Central memory CD4-positive, alpha-beta T cell (primary cell): ENCODE measurements at regions not wholly inside any gene's neighbourhood (a gene's known extent, or its start where the extent isn't known, plus 50 kb on each side); places are given as distances from the start of the nearest gene placed in this dataset.
"Not testable (repeated sequence)": the region's sequence is repeated elsewhere in the genome, so short reads cannot be mapped to it uniquely, and the experiment has no call there.

Experiments used
- DNase-seq: peaks from one replicate; pipeline ENCODE4 v3.0.0; 2022

- DNase-seq: no peak
These were observed 585.3 kb upstream of the TLE4 start for GRCh38 chr9:78986446-78986845.

- DNase-seq: no peak
These were observed 582.6 kb upstream of the TLE4 start for GRCh38 chr9:78989031-78989658.

GRCh38 chr9:78994471-78994870 is 577.3 kb upstream of the TLE4 start:
- DNase-seq: no peak

DNA sequence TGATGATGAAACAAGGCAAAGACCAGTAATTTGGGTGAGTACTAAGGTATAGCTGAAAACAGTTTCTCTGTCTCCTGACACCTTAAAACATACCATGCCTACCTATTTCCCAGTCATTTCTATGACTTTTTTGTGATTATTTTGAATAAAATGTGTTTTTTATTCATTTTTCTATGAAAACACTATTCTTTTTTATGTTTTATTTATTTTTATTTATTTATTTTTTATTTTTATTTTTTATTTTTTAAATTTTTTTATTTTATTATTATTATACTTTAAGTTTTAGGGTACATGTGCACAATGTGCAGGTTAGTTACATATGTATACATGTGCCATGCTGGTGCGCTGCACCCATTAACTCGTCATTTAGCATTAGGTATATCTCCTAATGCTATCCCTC is 576.8 kb upstream of the TLE4 start:
- not testable (repeated sequence) for DNase-seq

DNA sequence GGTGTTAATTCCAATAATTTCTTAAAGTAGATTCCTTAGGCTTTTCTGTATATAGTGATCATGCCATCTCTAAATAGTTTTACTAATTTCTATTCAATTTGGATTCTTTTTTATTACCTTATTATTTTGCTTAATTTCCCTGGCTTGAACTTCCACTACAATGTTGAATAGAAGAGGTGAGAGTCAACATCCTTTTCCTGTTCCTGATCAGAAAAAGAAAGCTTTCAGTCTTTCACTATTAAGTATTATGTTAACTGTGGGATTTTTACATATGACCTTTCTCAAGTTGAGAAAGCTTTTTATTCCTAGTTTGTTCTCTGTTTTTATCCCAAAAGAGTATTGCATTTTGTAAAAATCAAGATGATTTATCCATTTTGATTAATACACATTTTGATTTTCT is 574.5 kb upstream of the TLE4 start:
- DNase-seq: no peak

DNA sequence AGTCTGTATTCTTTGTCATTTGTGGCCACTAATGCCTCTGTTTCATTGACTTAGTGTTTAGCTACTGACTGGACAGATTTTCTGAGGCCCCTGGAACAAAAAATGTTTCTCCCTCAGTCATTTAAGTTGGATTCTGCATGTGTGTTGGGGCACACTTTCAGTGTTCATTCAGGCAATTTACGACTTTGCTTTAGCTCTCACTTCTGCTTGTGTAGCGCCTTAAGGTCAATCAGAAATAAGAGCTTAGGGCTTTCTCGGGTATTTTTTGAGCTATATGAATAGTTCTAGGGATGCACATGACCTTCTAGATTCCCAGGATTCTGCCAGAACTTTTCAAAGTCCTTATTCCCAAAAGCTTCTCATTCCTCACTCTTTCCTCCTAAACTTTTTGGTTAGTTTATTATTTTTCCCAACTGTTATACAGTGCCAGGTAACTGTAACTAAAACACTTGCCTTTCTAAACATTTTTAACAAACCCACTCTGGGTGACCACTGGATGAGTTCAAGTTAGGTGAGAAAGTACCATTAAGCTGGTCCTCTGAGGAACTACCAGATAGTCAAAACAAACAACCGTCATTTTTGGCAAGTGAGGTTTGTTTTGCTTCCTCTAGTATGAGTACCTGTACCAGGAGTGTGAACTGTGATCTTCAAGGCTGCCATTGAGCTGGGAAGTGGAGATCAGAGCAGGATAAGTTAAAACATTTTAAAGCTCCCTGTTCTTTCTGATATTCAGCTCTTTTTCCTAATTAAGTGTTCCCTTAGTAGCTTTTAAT is 571.3 kb upstream of the TLE4 start:
- DNase-seq: no peak

- no peak for DNase-seq
These were observed 570.8 kb upstream of the TLE4 start for GRCh38 chr9:79001012-79001411.

GRCh38 chr9:79003514-79003913 is 568.3 kb upstream of the TLE4 start:
- no peak for DNase-seq

DNA sequence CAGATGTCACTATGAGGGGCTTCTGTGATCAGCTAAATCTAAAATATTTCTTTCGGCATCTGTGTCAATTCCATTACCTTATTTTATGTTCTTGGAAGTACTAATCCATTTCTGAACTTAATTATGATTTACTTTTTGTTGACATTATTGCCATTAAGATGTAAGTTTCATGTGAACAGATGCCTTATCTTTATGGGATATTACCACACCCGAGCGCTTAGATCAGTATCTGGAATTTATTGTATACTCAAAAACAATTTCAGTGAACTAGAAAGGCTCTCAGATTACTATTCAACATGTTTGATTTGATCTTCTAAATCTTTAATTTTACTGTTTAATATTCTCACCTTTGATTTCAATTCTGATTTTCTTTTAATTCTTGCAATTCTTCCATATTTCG is 567.7 kb upstream of the TLE4 start:
- no peak for DNase-seq

DNA sequence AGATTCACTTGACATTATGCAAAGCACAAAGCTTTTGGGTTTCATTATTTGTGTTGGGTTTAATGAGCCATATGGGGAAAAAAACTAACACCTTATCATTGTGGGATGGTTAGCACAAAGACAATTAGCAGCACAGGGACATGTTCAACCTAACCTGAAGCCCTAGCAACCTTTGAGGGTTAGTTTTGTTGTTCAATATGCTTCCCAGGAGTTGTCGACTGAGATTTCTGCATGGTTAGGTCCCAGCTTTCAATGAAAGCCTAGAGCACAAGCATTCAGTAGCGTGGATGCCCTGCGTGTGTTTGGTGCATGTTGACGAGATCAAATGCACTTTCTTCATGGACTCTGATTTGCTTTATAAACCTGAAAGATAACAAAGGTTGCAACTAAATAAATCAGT is 565.2 kb upstream of the TLE4 start:
- DNase-seq: no peak

- DNase-seq: no peak
These were observed 563.9 kb upstream of the TLE4 start for GRCh38 chr9:79007701-79008483.

GRCh38 chr9:79008916-79009315 is 562.8 kb upstream of the TLE4 start:
- no peak for DNase-seq

GRCh38 chr9:79011461-79011860 is 560.3 kb upstream of the TLE4 start:
- no peak for DNase-seq

DNA sequence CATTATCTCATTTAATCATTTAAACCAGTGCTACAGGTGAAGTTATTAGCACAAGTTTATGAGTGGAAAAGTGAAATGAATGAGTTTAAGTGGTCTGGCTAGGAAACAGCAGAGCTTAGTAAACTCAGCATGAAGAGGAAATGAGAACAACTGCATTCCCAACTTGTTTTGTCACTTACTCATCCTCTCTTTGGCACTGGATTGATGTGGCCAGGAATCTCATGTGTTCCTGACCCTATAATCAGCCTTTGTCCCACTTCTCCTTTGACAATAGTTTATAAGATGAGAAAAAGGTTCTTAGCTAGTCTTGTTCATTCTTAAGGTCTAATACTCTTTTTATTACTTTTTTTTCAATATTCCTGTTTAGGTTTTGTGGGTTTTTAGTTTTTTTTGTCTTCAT is 559.2 kb upstream of the TLE4 start:
- DNase-seq: no peak

- DNase-seq: no peak
These were observed 557.8 kb upstream of the TLE4 start for GRCh38 chr9:79013715-79014610.

DNA sequence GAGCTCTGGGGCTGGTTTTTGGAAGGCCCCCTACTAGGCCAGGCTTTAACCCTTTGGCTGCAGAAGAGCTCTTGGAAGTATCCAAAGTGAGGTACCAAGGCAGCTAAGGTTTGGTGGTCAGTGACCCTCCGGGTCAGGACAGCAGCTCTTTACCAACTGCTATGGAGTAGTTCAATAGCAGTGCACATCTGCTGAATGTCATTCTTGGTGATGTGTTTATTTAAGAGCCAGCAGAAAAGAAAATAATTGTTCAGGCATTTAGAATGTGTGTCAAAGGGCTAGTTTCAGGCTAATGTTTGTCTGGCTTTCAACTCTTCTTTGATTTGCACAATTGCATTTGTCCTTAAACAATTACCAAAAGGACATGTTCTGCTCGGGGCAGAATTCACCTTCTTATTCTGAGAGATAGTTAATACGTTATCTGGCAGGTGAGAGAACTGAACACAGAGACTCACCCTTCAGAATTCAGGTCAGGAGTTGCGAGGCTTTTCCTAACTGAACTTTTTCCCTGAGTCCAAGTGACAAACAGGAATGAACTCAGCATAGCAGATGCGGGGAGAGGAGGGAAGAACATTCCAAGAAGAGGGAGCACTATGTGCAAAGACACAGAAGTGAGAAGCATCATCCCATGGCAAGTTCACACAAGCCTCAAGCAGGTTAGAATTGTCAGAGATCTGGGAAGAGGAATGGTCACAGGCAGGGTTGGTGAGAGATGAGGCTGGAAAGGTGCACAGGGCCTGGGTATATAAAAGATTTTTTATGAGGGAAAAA is 556.7 kb upstream of the TLE4 start:
- no peak for DNase-seq

- DNase-seq: no peak
These were observed 555.8 kb upstream of the TLE4 start for GRCh38 chr9:79015951-79016350.

DNA sequence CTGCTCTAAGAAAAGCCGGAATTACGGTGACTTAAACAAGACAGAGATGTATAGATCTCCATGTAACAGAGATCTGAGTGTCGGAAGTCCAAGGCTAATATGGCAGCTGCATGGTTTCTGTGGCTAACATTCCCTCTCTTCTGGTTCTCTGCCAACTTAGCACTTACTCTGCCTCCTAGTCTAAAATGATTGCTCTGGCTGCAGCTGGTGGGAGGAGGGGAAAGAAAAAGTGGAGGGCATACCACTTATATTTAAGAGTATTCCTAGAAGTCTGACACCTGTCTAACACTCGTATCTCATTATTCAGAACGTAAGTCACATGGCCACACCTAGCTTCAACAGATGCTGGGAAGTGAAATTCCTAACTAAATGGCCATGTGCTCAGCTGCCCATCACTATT is 551.5 kb upstream of the TLE4 start:
- DNase-seq: no peak

DNA sequence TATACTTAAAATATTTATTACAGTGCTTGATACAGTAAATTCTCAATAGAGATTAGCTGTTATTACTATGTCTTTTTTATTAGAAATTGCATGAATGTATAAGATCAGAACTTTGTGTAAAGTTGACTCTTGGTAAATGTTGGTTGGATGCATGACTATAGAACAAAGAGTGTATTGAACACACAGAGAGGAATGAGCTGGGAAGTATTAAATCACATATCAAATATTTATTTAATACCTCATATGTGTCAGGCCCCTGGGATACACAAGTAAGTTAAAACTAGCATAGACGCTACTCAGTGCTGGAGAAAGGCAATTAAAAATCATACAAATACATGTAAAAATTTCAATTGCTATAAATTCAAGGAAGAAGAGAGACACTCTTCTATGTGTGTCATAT is 550.7 kb upstream of the TLE4 start:
- DNase-seq: no peak

- no peak for DNase-seq
These were observed 548.6 kb upstream of the TLE4 start for GRCh38 chr9:79023134-79023580.

GRCh38 chr9:79026316-79026715 is 545.4 kb upstream of the TLE4 start:
- no peak for DNase-seq

DNA sequence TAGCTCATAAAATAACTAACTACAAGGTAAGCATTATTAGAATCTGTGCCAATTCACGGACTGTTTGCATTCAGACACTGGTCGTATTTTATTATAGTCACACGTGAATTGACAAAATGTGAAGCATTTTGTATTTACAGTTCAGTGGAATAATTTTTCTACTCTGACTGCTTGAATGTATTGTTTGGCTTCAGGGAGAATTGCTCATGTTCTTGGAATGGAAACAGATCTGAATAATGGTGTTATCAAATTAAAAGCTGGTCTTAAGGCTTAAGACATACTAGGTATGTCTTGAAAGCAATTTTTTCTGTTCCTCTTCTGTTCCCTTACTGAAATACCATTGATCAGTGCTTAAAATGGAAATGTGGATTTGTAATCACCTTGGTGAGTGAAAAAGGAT is 543.7 kb upstream of the TLE4 start:
- no peak for DNase-seq
